ENCODE measurements at regions not wholly inside any gene's neighbourhood (a gene's known extent, or its start where the extent isn't known, plus 50 kb on each side); places are given as distances from the start of the nearest gene placed in this dataset.

- Mint-ChIP-seq H3K9me3 (no peaks in the 10 kb centered on the region), H3K27ac (no peak overlapping the region), H3K27me3 (ENCODE audit: low read depth) (peaks cover 10% of the 10 kb centered on the region), H3K4me3 (no peak overlapping the region), H3K4me1 (peaks cover 23% of the 10 kb centered on the region), H3K36me3 (ENCODE audit: low read depth) (no peaks in the 10 kb centered on the region)
- no peak for TF ChIP-seq CTCF (IDR thresholded peaks at IDR 0.05; ENCODE audit: unreplicated experiment in 3 of 3)
Observed at GRCh38 chr13:73262862-73263627, 204.2 kb downstream of the KLF5 start.

- TF ChIP-seq CTCF (IDR thresholded peaks at IDR 0.05; ENCODE audit: unreplicated experiment in 3 of 3): no peak
- Mint-ChIP-seq H3K27me3 (ENCODE audit: low read depth) (peaks cover 11% of the 10 kb centered on the region), H3K4me1 (peaks cover 23% of the 10 kb centered on the region), H3K9me3 (no peaks in the 10 kb centered on the region), H3K4me3 (no peak overlapping the region), H3K27ac (no peak overlapping the region), H3K36me3 (ENCODE audit: low read depth) (no peaks in the 10 kb centered on the region)
Observed at GRCh38 chr13:73261739-73262216, 203.0 kb downstream of the KLF5 start.

GRCh38 chr13:73259061-73260017 lies 200.5 kb downstream of the KLF5 start:
- peaks cover 20% of the 10 kb centered on the region for H3K27me3 Mint-ChIP-seq (ENCODE audit: low read depth)
- TF ChIP-seq CTCF (IDR thresholded peaks at IDR 0.05; ENCODE audit: unreplicated experiment in 3 of 3): no peak
- no peaks in the 10 kb centered on the region for H3K9me3 Mint-ChIP-seq
- peak overlapping the region in 2 of 3 experiments; percentile 5 to 23 for H3K4me3 Mint-ChIP-seq
- peak overlapping the region; percentile 75 to 84 (median 83) for H3K27ac Mint-ChIP-seq
- H3K4me1 Mint-ChIP-seq: peaks cover 23% of the 10 kb centered on the region
- no peaks in the 10 kb centered on the region for H3K36me3 Mint-ChIP-seq (ENCODE audit: low read depth)

- no peaks in the 10 kb centered on the region for H3K36me3 Mint-ChIP-seq (ENCODE audit: low read depth)
- H3K9me3 Mint-ChIP-seq: no peaks in the 10 kb centered on the region
- H3K4me1 Mint-ChIP-seq: peaks cover 23% of the 10 kb centered on the region
- no peak for TF ChIP-seq CTCF (IDR thresholded peaks at IDR 0.05; ENCODE audit: unreplicated experiment in 3 of 3)
- peak overlapping the region; percentile 75 to 84 (median 83) for H3K27ac Mint-ChIP-seq
- H3K27me3 Mint-ChIP-seq (ENCODE audit: low read depth): peaks cover 26% of the 10 kb centered on the region
- H3K4me3 Mint-ChIP-seq: no peak overlapping the region
Observed at GRCh38 chr13:73258406-73258805, 199.6 kb downstream of the KLF5 start.

- Mint-ChIP-seq H3K9me3 (peaks cover under 1% of the 10 kb centered on the region), H3K27ac (peak overlapping the region in 1 of 3 experiments; percentile 5), H3K27me3 (ENCODE audit: low read depth) (peaks cover 29% of the 10 kb centered on the region), H3K36me3 (ENCODE audit: low read depth) (no peaks in the 10 kb centered on the region), H3K4me1 (peaks cover 33% of the 10 kb centered on the region), H3K4me3 (no peak overlapping the region)
- no peak for TF ChIP-seq CTCF (IDR thresholded peaks at IDR 0.05; ENCODE audit: unreplicated experiment in 3 of 3)
Observed at GRCh38 chr13:73254827-73255226, 196.0 kb downstream of the KLF5 start.

Data from nephron (organoid).